ENCODE measurements at regions not wholly inside any gene's neighbourhood (a gene's known extent, or its start where the extent isn't known, plus 50 kb on each side); places are given as distances from the start of the nearest gene placed in this dataset.

DNA sequence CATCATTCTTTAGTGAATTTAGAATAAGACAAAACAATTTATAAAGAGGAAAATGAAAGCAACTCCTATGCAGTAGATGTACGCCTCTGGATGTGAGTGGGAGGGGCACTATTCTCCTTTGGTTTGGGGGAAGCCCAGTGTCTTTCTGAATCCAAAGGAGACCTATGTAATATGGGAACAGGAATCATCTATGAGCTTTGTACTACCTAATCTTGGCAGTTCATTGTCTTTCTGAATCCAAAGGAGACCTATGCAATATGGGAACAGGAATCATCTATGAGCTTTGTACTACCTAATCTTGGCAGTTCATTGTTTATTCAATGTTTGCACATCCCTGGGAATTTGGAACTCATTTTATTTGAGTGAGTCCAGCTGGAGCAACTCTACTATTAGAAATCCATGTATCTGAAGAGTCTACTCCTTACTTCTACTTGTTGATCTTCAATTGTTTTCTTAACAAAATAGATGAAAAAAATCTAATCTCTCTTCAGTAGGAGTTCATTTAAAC lies 401.1 kb upstream of the LRATD1 start:
- Histone ChIP-seq H3K4me2 (ENCODE audit: insufficient read depth, low read length) (no peak overlapping the region), H4K20me1 (replicated peaks; ENCODE audit: control insufficient read depth, extremely low read depth, insufficient read depth, low read length) (no peaks in the 10 kb centered on the region), H3K79me2 (ENCODE audit: control insufficient read depth, insufficient read depth, low read length) (no peaks in the 10 kb centered on the region), H3K27ac (ENCODE audit: insufficient read depth, low read depth, low read length) (no peak overlapping the region), H2AFZ (ENCODE audit: low read depth, low read length) (no peak overlapping the region), H3K9ac (replicated peaks; ENCODE audit: extremely low read depth, insufficient read depth, low read length) (no peak overlapping the region), H3K27me3 (ENCODE audit: control insufficient read depth in 2 of 2, insufficient read depth in 2 of 2, low read length in 2 of 2) (no peaks in the 10 kb centered on the region), H3K9me3 (replicated peaks; ENCODE audit: control insufficient read depth, insufficient read depth, low read length) (peaks cover 6% of the 10 kb centered on the region), H3K36me3 (ENCODE audit: control insufficient read depth in 2 of 2, extremely low read depth in 1 of 2, insufficient read depth in 2 of 2, low read length in 2 of 2) (no peaks in the 10 kb centered on the region), H3K4me1 (ENCODE audit: control insufficient read depth, extremely low read depth, insufficient read depth, low read length) (no peaks in the 10 kb centered on the region), H3K9me1 (replicated peaks; ENCODE audit: control insufficient read depth, extremely low read depth, insufficient read depth, low read length) (no peaks in the 10 kb centered on the region), H3K4me3 (replicated peaks in 1 of 3; ENCODE audit: insufficient read depth in 1 of 3, low read depth in 1 of 3, low read length in 3 of 3) (no peak overlapping the region)
- POLR2A ChIA-PET: no interaction called here
- CTCF ChIA-PET: no interaction called here
- FAIRE-seq (no peak), DNase-seq (ENCODE audit: low read depth, low spot score) (no peak)
- dilution Hi-C loops (cut with MboI; ENCODE audit: extremely low pct_ligation_motif_present, low sequenced_read_pairs): no loop called here
- TF ChIP-seq POLR2A (IDR thresholded peaks at IDR 0.05; ENCODE audit: low read depth, low read length) (no peak), POLR2AphosphoS5 (IDR thresholded peaks at IDR 0.05; ENCODE audit: insufficient read depth, low read depth, low read length) (no peak), EZH2 (IDR thresholded peaks at IDR 0.05; ENCODE audit: borderline replicate concordance, low read depth, low read length, severe bottlenecking) (no peak), FOS (IDR thresholded peaks at IDR 0.05; ENCODE audit: borderline replicate concordance, insufficient read depth, low read length) (no peak), GATA2 (IDR thresholded peaks at IDR 0.05; ENCODE audit: insufficient read depth, insufficient read length, low read depth, low read length) (no peak), CTCF (IDR thresholded peaks at IDR 0.05; ENCODE audit: extremely low read depth in 1 of 2, insufficient read depth in 1 of 2, low read depth in 1 of 2, low read length in 2 of 2) (no peak), MYC (IDR thresholded peaks at IDR 0.05; ENCODE audit: low read depth, low read length) (no peak), JUN (IDR thresholded peaks at IDR 0.05; ENCODE audit: borderline replicate concordance, insufficient read depth, insufficient read length, low read depth) (no peak)
- TF ChIP-seq, protein P1, sequence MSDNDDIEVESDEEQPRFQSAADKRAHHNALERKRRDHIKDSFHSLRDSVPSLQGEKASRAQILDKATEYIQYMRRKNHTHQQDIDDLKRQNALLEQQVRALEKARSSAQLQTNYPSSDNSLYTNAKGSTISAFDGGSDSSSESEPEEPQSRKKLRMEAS (IDR thresholded peaks at IDR 0.05; ENCODE audit: insufficient read depth, insufficient read length): no peak
- intact Hi-C loops (cut with micrococcal nuclease): no loop called here
- no TSS peak for BruUV-seq (replicated peaks)

Data from endothelial cell of umbilical vein (primary cell).